PC-3 (cell line): ENCODE measurements at regions not wholly inside any gene's neighbourhood (a gene's known extent, or its start where the extent isn't known, plus 50 kb on each side); places are given as distances from the start of the nearest gene placed in this dataset.

Experiments used
- ATAC-seq: fragments of 200-7000 bp; cut with Tn5 transposase; 2 replicates; pipeline ENCODE4 v1.9.1; 2020; ENCODE audit warnings: mild to moderate bottlenecking, moderate library complexity
- BruUV-seq: library from RNA; stranded (reverse); fragments of 400-500 nt; replicated peaks from 2 replicates; lab custom pipeline; 2021; lab: Mats Ljungman, UMichigan
- CTCF ChIA-PET: fragments of 300-600 bp; sonication (Branson Sonifier 250); formaldehyde crosslinking; loops from one replicate; lab custom pipeline; 2022; ENCODE audit warnings: antibody characterized with exemption; lab: Charles Lee
- POLR2A ChIA-PET: fragments of 300-600 bp; sonication (Branson Sonifier 250); formaldehyde crosslinking; loops from one replicate; lab custom pipeline; 2022; ENCODE audit warnings: antibody characterized with exemption; ENCODE audit not compliant: unreplicated experiment; lab: Charles Lee
- DNase-seq: peaks from one replicate; pipeline ENCODE4 v3.0.0-alpha.2; 2015
- H2AFZ ChIP-seq: fragments of 300-600 bp; sonication (generic); 2 replicates; pipeline ENCODE4 v1.6.0; 2016; ENCODE audit warnings: antibody characterized with exemption, low read length
- H3F3A ChIP-seq: fragments of 300-600 bp; sonication (generic); one replicate; pipeline ENCODE4 v1.6.0; 2017; ENCODE audit warnings: antibody characterized with exemption, low read length, control low read depth, mild to moderate bottlenecking; ENCODE audit not compliant: unreplicated experiment
- H3K27ac ChIP-seq: fragments of 300-600 bp; sonication (generic); 2 replicates; pipeline ENCODE4 v1.5.1; 2016; ENCODE audit warnings: mild to moderate bottlenecking, low read length
- H3K27me3 ChIP-seq: fragments of 300-600 bp; sonication (generic); 2 replicates; pipeline ENCODE4 v1.6.1; 2016; ENCODE audit warnings: low read length, mixed read lengths
- H3K36me3 ChIP-seq: fragments of 300-600 bp; sonication (generic); 2 replicates; pipeline ENCODE4 v1.6.1; 2016; ENCODE audit warnings: low read depth, mixed run types, low read length, mixed read lengths
- H3K4me1 ChIP-seq: fragments of 300-600 bp; sonication (generic); 2 replicates; pipeline ENCODE4 v1.5.1; 2016; ENCODE audit warnings: low read length; ENCODE audit not compliant: insufficient read depth
- H3K4me2 ChIP-seq: fragments of 300-600 bp; sonication (generic); 2 replicates; pipeline ENCODE4 v1.6.0; 2016; ENCODE audit warnings: low read length
- H3K4me3 ChIP-seq: fragments of 300-600 bp; sonication (generic); 2 replicates; pipeline ENCODE4 v1.5.1; 2016; ENCODE audit warnings: mild to moderate bottlenecking, low read length, mixed read lengths
- H3K79me2 ChIP-seq: fragments of 300-600 bp; sonication (generic); 2 replicates; pipeline ENCODE4 v1.6.1; 2017; ENCODE audit warnings: low read length, mixed read lengths
- H3K9ac ChIP-seq: fragments of 300-600 bp; sonication (generic); 2 replicates; pipeline ENCODE4 v1.6.0; 2016; ENCODE audit warnings: mild to moderate bottlenecking, low read length
- H3K9me2 ChIP-seq: fragments of 300-600 bp; sonication (generic); replicated peaks from 2 replicates; pipeline ENCODE4 v1.6.1; 2016; ENCODE audit warnings: mixed run types, low read length, mixed read lengths
- H3K9me3 ChIP-seq: fragments of 300-600 bp; sonication (generic); 2 replicates; pipeline ENCODE4 v1.6.1; 2016; ENCODE audit warnings: low read length, mixed read lengths
- H4K20me1 ChIP-seq: fragments of 300-600 bp; sonication (generic); 2 replicates; pipeline ENCODE4 v1.6.1; 2016; ENCODE audit warnings: low read length, mixed read lengths
- EZH2 ChIP-seq: fragments of 300-600 bp; sonication (generic); IDR thresholded peaks from one replicate; pipeline ENCODE4 v1.6.1; 2017; ENCODE audit warnings: antibody characterized with exemption, mild to moderate bottlenecking, low read length; ENCODE audit not compliant: unreplicated experiment
- EZH2phosphoT487 ChIP-seq: fragments of 300-600 bp; sonication (generic); IDR thresholded peaks from 2 replicates; pipeline ENCODE4 v1.6.1; 2018; ENCODE audit warnings: mild to moderate bottlenecking, antibody characterized with exemption, low read length, borderline replicate concordance
- intact Hi-C: fragments of 100-400 bp; cut with micrococcal nuclease; formaldehyde crosslinking; loops from 2 replicates; pipeline ENCODE4 v1.9.0; 2023
- TF ChIP-seq, protein P1 (sequence below): fragments of 300-600 bp; sonication (generic); conservative IDR thresholded peaks from 2 replicates; pipeline ENCODE4 v1.5.1; 2017; ENCODE audit warnings: antibody characterized with exemption, low read depth, mild to moderate bottlenecking, low read length

DNA sequence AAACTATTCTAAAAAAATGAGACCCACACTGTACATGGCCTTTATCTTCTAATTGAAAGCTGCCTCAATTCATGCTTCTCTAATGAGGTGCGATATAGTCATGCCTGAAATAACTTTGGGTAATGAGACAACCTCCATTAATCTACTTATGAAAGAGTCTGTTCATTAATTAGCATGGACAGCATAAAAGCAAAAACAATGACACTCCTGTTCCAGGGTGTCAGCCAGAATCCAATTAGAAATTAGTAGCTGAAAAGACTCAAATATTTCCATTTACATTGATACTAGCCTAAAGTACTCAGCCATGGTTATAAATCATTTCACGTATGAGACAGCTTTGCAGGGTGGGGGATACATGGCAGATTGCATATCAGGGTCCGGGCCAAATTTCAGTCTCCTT, 288.7 kb downstream of the AKAIN1 start:
- DNase-seq (no peak), ATAC-seq (no peak)
- no peaks in the 10 kb centered on the region for H3K36me3 ChIP-seq
- ChIA-PET POLR2A (no interaction called here), CTCF (no interaction called here)
- no peaks in the 10 kb centered on the region for H4K20me1 ChIP-seq
- no peak overlapping the region for H3K27ac ChIP-seq
- peaks cover 29% of the 10 kb centered on the region for H3K9me3 ChIP-seq
- TF ChIP-seq EZH2: no peak
- no peak for TF ChIP-seq EZH2phosphoT487
- TF ChIP-seq, protein P1, sequence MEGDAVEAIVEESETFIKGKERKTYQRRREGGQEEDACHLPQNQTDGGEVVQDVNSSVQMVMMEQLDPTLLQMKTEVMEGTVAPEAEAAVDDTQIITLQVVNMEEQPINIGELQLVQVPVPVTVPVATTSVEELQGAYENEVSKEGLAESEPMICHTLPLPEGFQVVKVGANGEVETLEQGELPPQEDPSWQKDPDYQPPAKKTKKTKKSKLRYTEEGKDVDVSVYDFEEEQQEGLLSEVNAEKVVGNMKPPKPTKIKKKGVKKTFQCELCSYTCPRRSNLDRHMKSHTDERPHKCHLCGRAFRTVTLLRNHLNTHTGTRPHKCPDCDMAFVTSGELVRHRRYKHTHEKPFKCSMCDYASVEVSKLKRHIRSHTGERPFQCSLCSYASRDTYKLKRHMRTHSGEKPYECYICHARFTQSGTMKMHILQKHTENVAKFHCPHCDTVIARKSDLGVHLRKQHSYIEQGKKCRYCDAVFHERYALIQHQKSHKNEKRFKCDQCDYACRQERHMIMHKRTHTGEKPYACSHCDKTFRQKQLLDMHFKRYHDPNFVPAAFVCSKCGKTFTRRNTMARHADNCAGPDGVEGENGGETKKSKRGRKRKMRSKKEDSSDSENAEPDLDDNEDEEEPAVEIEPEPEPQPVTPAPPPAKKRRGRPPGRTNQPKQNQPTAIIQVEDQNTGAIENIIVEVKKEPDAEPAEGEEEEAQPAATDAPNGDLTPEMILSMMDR: no peak
- H3K79me2 ChIP-seq: no peaks in the 10 kb centered on the region
- no peaks in the 10 kb centered on the region for H3K4me1 ChIP-seq
- no peaks in the 10 kb centered on the region for H3K9me2 ChIP-seq
- H3K27me3 ChIP-seq: no peaks in the 10 kb centered on the region
- no TSS peak for BruUV-seq
- no peak overlapping the region for H2AFZ ChIP-seq
- no peak overlapping the region for H3K4me3 ChIP-seq
- intact Hi-C loops: no loop called here
- no peak overlapping the region for H3K4me2 ChIP-seq
- no peak overlapping the region for H3K9ac ChIP-seq
- no peaks in the 10 kb centered on the region for H3F3A ChIP-seq

DNA sequence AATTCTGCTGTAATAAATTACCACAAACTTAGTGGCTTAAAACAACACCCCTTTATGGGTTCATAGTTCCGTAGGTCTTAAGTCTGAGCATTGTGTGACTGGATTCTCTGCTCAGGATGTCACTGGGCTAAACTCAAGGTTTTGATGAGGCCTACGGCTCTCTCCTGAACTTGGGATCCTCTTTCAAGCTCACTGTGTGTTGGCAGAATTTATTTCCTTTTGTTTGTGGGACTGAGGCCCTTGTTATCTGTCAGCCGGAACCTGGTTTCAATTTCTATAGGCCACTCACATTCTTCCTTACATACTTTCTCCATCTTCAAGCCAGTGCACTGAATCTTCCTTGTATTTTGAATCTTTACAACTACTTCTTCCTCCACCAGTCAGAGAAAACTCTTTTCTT, 290.2 kb downstream of the AKAIN1 start:
- TF ChIP-seq EZH2phosphoT487: no peak
- TF ChIP-seq, protein P1: no peak
- no peak for TF ChIP-seq EZH2
- ATAC-seq: no peak
- no peak overlapping the region for H3K27ac ChIP-seq
- intact Hi-C loops: no loop called here
- POLR2A ChIA-PET: no interaction called here
- H3K79me2 ChIP-seq: no peaks in the 10 kb centered on the region
- no peaks in the 10 kb centered on the region for H3K36me3 ChIP-seq
- no peaks in the 10 kb centered on the region for H3K9me2 ChIP-seq
- BruUV-seq: no TSS peak
- no peak for DNase-seq
- H3K4me3 ChIP-seq: no peak overlapping the region
- no peak overlapping the region for H3K4me2 ChIP-seq
- H3K9ac ChIP-seq: no peak overlapping the region
- H2AFZ ChIP-seq: no peak overlapping the region
- H3K4me1 ChIP-seq: no peaks in the 10 kb centered on the region
- CTCF ChIA-PET: no interaction called here
- H3F3A ChIP-seq: no peaks in the 10 kb centered on the region
- H3K9me3 ChIP-seq: peaks cover 24% of the 10 kb centered on the region
- no peaks in the 10 kb centered on the region for H4K20me1 ChIP-seq
- no peaks in the 10 kb centered on the region for H3K27me3 ChIP-seq

DNA sequence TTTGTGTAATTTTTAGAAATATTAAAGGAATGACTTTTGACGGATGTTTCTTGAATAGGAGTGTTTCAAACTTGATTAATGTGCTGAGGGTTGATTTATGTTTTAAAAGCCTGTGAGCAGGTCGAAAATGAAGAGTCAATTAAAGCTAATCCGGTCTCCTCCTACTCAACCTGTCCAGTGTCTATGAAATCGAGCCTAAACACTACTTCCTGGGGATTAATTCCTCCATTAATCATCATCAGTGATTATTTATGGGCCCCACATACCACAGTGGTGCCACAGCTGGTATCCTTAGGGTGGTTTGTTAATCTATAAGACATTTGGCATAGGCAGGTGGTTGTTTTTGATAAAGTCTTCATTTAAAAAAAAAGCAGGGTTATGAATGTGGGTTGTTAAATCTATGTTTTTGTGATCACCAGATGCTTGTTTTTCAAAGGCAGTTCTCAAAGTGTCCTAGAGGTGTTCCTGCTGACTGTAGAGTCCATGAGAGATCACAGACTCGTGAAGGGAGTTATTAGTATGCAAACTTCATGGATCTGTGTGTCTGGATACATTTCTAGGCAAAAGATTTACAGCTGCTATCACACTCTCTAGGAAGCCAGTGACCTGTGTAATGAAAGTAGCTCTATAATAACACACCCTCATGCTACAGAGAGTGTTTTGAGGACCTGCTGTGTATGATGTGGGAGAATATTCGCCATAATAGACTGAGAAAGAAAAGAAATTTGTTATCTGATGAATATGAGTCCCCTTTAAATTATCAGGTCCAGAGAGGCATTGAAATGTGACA, 308.6 kb downstream of the AKAIN1 start:
- no peaks in the 10 kb centered on the region for H4K20me1 ChIP-seq
- no peak overlapping the region for H3K9ac ChIP-seq
- H3K4me3 ChIP-seq: no peak overlapping the region
- H3K27ac ChIP-seq: no peak overlapping the region
- no peak overlapping the region for H3K4me2 ChIP-seq
- no TSS peak for BruUV-seq
- no peak overlapping the region for H2AFZ ChIP-seq
- TF ChIP-seq, protein P1: no peak
- TF ChIP-seq EZH2phosphoT487: no peak
- no peak for TF ChIP-seq EZH2
- no peaks in the 10 kb centered on the region for H3K9me2 ChIP-seq
- H3K4me1 ChIP-seq: no peaks in the 10 kb centered on the region
- H3K36me3 ChIP-seq: no peaks in the 10 kb centered on the region
- no peaks in the 10 kb centered on the region for H3K79me2 ChIP-seq
- intact Hi-C loops: no loop called here
- H3K9me3 ChIP-seq: peaks cover 24% of the 10 kb centered on the region
- no peaks in the 10 kb centered on the region for H3K27me3 ChIP-seq
- ChIA-PET CTCF (no interaction called here), POLR2A (no interaction called here)
- H3F3A ChIP-seq: no peaks in the 10 kb centered on the region
- no peak for ATAC-seq
- DNase-seq: no peak
